ENCODE measurements at regions not wholly inside any gene's neighbourhood (a gene's known extent, or its start where the extent isn't known, plus 50 kb on each side); places are given as distances from the start of the nearest gene placed in this dataset.
"Not testable (repeated sequence)": the region's sequence is repeated elsewhere in the genome, so short reads cannot be mapped to it uniquely, and the experiment has no call there.

GRCh38 chr7:94808673-94809072, 98.7 kb upstream of the PPP1R9A start:
- intact Hi-C loops (cut with micrococcal nuclease): not testable (repeated sequence)

- intact Hi-C loops (cut with micrococcal nuclease): no loop called here
These were observed 96.9 kb upstream of the PPP1R9A start for GRCh38 chr7:94810496-94810895.

- intact Hi-C loops (cut with micrococcal nuclease): no loop called here
These were observed 93.5 kb upstream of the PPP1R9A start for GRCh38 chr7:94813917-94814316.

GRCh38 chr7:94823947-94824346, 83.4 kb upstream of the PPP1R9A start:
- intact Hi-C loops (cut with micrococcal nuclease): no loop called here

- intact Hi-C loops (cut with micrococcal nuclease): no loop called here
These were observed 77.4 kb upstream of the PPP1R9A start for GRCh38 chr7:94829987-94830386.

- intact Hi-C loops (cut with micrococcal nuclease): no loop called here
These were observed 75.3 kb upstream of the PPP1R9A start for GRCh38 chr7:94832051-94832450.

GRCh38 chr7:94834359-94834758, 73.0 kb upstream of the PPP1R9A start:
- intact Hi-C loops (cut with micrococcal nuclease): no loop called here

GRCh38 chr7:94838717-94839116, 68.7 kb upstream of the PPP1R9A start:
- intact Hi-C loops (cut with micrococcal nuclease): no loop called here

- intact Hi-C loops (cut with micrococcal nuclease): no loop called here
These were observed 63.8 kb upstream of the PPP1R9A start for GRCh38 chr7:94843553-94843952.

GRCh38 chr7:94848531-94848930, 58.9 kb upstream of the PPP1R9A start:
- intact Hi-C loops (cut with micrococcal nuclease): no loop called here

GRCh38 chr7:94848992-94849576, 58.3 kb upstream of the PPP1R9A start:
- intact Hi-C loops (cut with micrococcal nuclease): no loop called here

- intact Hi-C loops (cut with micrococcal nuclease): no loop called here
These were observed 57.7 kb upstream of the PPP1R9A start for GRCh38 chr7:94849636-94850208.

GRCh38 chr7:94855589-94855988, 51.8 kb upstream of the PPP1R9A start:
- intact Hi-C loops (cut with micrococcal nuclease): no loop called here

GRCh38 chr7:94856643-94857042, 50.8 kb upstream of the PPP1R9A start:
- intact Hi-C loops (cut with micrococcal nuclease): no loop called here
